HG03378 (cell line): ENCODE measurements at regions not wholly inside any gene's neighbourhood (a gene's known extent, or its start where the extent isn't known, plus 50 kb on each side); places are given as distances from the start of the nearest gene placed in this dataset.
"Not testable (repeated sequence)": the region's sequence is repeated elsewhere in the genome, so short reads cannot be mapped to it uniquely, and the experiment has no call there.

Source experiments
- ATAC-seq: cut with Tn5 transposase; IDR thresholded peaks from one replicate; pipeline ENCODE4 v1.9.1; 2021; ENCODE audit warnings: mild to moderate bottlenecking, moderate library complexity; ENCODE audit not compliant: unreplicated experiment

GRCh38 chr11:80987171-80987570 is 1546.3 kb upstream of the TENM4 start:
- ATAC-seq: no peak

GRCh38 chr11:80986421-80987074 is 1545.7 kb upstream of the TENM4 start:
- ATAC-seq: no peak

DNA sequence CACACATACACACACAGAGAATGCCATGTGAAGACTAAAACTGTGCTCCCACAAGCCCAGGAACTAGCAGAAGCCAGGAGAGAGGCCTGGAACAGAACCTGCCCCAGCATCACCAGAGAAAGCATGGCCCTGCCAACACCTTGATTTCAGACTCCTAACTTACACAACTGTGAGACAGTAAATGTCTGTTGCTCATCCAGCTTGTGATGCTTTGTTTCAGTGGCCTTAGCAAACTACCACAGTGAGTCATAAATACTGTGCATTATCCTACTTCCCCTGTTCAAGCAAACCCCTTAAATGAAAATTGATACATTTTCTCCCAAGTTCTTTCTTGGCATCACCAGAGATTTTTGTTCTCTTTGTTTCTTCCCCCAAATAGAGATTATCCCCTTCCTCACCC is 1539.4 kb upstream of the TENM4 start:
- ATAC-seq: no peak

DNA sequence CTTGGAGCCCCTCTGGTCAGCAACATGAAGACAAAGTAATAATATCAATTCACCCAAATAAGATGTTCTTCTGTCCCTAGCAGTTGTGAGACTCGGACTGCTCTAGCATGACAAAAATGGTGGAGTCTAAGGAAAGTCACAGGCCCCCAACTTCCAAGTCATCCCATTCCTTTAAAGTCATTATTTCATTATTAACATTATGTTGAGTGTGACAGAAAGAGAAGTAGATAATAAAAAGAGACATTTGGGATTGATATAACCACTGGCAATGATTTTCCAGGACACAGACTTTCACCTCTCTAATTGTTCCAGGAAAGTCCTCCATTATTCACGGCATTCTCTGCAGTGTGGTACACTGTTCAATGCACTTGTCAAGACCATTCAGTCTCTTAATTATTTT is 1533.0 kb upstream of the TENM4 start:
- no peak for ATAC-seq

- ATAC-seq: no peak
Observed at GRCh38 chr11:80970037-80970436, 1529.2 kb upstream of the TENM4 start.

DNA sequence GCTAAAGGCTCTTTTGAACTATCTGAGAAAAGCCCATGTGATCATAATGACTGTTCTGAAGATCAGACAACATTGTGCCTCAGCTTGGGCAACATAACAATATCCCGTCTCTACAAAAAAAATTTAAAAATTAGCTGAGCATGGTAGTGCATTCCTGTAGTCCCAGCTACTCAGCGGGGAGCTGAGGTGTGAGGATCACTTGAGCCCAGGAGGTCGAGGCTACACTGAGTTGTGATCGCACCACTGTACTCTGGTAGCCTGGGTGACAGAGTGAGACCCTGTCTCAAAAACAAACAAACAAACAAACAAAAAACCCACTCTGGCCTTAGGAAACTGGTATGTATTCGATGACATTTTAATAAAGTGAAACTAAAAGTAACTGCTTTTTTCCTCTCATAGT is 1526.8 kb upstream of the TENM4 start:
- no peak for ATAC-seq

- ATAC-seq: no peak
Observed at GRCh38 chr11:80960381-80961029, 1519.7 kb upstream of the TENM4 start.

DNA sequence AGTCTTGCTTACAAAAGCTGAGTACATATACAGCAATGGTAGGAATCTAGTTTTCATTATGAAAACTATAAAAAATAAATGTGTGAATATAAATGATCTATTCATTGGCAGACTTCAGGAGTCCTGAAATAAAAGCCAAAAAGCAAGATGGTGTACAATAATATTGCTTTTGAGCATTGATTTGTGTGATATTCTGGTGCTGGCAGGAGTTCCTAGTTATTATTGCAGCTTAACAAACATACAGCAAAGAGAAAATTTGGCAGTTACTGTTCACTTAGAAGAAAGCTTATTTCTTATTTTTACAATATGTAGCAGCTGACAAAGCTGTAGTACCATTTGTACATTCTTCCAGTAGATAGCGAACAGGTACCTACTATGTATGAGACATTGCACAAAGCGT is 1518.9 kb upstream of the TENM4 start:
- no peak for ATAC-seq

- ATAC-seq: no peak
Observed at GRCh38 chr11:80958987-80959386, 1518.2 kb upstream of the TENM4 start.

GRCh38 chr11:80958361-80958760 is 1517.5 kb upstream of the TENM4 start:
- ATAC-seq: no peak

GRCh38 chr11:80955588-80955987 is 1514.8 kb upstream of the TENM4 start:
- ATAC-seq: no peak

DNA sequence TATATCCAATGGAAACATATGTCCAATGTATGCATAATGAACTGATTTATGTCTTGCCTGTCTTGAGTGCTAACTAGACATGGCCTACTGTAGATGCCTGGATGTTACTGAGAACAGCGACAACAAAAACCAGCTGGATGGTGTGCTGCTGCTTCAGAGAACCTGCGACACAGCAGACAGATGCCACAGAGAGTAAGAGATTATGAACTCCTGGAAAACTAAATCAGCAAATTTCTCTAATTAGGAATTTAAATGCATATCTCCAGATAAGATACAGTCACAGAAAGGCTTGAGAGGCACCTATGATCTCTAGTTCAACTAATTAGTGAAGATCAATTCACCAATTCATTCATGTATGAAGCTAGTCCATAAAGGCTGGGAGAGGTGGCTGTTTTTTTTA is 1508.0 kb upstream of the TENM4 start:
- ATAC-seq: no peak

GRCh38 chr11:80944758-80945157 is 1503.9 kb upstream of the TENM4 start:
- no peak for ATAC-seq

DNA sequence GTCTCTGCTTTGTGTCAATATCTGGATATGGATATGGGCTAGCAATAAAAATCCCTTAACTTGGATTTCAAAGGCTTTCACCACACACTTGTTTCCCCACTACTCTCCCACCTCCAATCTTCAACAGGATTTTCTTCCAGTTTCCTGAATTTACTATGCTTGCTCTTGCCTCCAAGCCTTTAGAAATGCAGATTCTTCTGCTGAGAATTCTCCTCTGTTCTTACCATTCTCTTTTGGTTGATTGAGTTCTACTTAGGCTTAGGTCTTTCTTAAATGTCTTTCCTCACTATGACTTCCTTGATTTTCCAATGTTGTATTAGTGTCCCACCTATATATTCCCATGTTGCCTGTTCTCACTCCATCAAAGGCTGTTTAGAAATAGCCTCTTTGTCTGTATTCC is 1502.4 kb upstream of the TENM4 start:
- ATAC-seq: no peak

- ATAC-seq: no peak
Observed at GRCh38 chr11:80937842-80938241, 1497.0 kb upstream of the TENM4 start.

GRCh38 chr11:80930038-80930437 is 1489.2 kb upstream of the TENM4 start:
- ATAC-seq: no peak

- ATAC-seq: no peak
Observed at GRCh38 chr11:80929031-80929805, 1488.4 kb upstream of the TENM4 start.

- no peak for ATAC-seq
Observed at GRCh38 chr11:80925321-80925720, 1484.5 kb upstream of the TENM4 start.

DNA sequence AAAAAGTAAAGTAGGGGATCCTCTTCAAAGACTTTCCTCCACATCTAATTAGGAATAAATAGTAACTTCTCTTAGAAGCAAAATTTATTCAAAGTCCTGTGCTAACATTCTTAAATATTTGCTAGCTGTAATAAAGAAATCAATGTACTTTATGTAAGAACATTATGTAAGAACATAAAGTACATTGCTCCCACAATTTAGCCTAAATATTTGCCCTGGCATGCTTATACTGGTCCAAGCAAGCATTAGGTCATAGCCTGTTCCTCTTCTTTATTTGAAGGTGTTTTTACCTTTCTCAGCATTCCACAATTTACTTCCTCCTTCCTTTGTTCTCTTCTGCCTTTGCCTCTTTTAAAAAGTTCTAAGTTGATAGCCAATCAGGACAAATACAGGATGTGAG is 1480.5 kb upstream of the TENM4 start:
- ATAC-seq: not testable (repeated sequence)

DNA sequence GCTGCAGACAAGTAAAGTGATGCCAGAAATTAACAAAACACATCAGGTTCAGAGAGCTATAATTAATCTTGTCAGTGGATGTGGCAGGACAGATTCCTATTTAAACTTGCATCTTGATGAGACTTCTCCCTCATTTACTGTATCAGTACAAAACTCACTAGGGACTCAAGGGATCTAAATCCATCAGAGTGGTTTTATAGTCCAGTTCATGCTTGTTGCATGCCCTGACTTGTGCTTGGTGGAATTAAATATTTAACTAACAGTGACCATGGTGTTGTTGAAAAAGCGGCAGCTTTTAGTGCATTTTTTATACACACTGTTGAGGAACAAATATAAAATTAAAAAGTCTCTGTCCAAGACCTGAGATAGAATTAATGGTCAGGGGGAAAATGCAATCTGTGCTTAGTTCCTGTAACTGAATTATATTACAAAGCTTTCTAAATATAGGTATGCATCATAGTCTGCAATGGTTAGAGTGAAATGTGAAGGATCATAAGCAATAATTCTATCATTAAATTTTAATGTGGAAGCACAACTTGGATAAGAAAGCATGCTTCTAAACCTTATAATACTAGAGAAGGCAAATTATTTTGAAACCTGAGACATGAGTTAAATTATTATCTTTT is 1475.5 kb upstream of the TENM4 start:
- ATAC-seq: no peak

DNA sequence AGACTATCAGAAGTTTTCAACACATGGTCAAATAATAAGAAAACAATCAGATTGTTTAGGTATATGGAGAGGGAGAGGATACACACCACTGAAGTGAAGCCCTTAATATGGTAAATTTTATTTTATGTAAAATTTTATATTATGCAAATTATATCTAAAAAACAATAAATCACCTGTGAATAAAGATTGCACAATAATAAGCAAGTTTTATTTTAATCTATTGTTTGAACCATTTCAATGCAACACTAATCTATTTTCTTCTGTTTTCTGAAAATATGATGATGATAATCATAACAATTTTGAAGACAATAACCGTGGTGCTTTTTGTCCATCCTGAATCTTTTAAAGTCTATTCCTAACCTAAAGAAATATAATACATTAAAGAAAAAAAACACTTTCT is 1473.5 kb upstream of the TENM4 start:
- no peak for ATAC-seq

DNA sequence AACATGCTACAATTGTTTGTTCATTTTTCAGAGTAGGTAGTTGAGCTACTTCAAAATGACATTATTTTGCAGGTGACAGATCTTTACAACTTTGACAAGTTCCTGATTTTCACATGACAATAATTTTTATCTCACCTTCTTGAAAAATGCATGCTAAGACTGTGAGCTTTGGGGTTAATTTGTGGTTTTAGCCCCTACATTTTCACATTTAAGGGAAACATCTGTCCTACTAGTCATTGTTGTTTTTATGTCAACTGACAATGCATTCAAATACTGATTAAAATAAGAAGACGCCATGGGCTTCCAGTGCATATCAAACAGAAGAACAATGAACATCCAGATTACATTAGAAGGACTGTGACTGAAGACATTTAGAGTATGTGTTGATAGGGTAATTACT is 1470.8 kb upstream of the TENM4 start:
- no peak for ATAC-seq
